IMR-90 (cell line): ENCODE measurements at regions not wholly inside any gene's neighbourhood (a gene's known extent, or its start where the extent isn't known, plus 50 kb on each side); places are given as distances from the start of the nearest gene placed in this dataset.

Experiments
- ATAC-seq: fragments of 200-7000 bp; cut with Tn5 transposase; 2 replicates; pipeline ENCODE4 v1.9.1; 2020; ENCODE audit warnings: low read depth, mild to moderate bottlenecking, moderate library complexity
- BruUV-seq: library from RNA; stranded (reverse); fragments of 400-500 nt; replicated peaks from 2 replicates; lab custom pipeline; 2021; lab: Mats Ljungman, UMichigan
- CTCF ChIA-PET: fragments of 300-600 bp; formaldehyde crosslinking; extraction: SDS; loops from one replicate; lab custom pipeline; 2021; ENCODE audit warnings: antibody characterized with exemption; lab: Yijun Ruan, JAX
- POLR2A ChIA-PET: fragments of 300-600 bp; sonication (Branson Sonifier 250); formaldehyde crosslinking; loops from one replicate; lab custom pipeline; 2022; ENCODE audit warnings: antibody characterized with exemption; ENCODE audit not compliant: unreplicated experiment; lab: Charles Lee
- DNase-seq: peaks from one replicate; pipeline ENCODE4 v3.0.0; 2013
- H2AFZ ChIP-seq: replicated peaks from 2 replicates; pipeline ENCODE3; 2013; ENCODE audit warnings: low read length, mild to moderate bottlenecking; ENCODE audit not compliant: poor library complexity
- H2AK5ac ChIP-seq: 2 replicates; pipeline ENCODE4 v1.6.1; 2013; ENCODE audit warnings: low read depth, low read length, inconsistent platforms
- H2AK9ac ChIP-seq: replicated peaks from 2 replicates; pipeline ENCODE3; 2013; ENCODE audit warnings: mild to moderate bottlenecking, low read depth, low read length, moderate library complexity; ENCODE audit not compliant: poor library complexity
- H2BK120ac ChIP-seq: 2 replicates; pipeline ENCODE4 v1.6.1; 2013; ENCODE audit warnings: low read depth, low read length, inconsistent platforms
- H2BK15ac ChIP-seq: 3 replicates; pipeline ENCODE4 v1.6.1; 2013; ENCODE audit warnings: low read depth, low read length, inconsistent platforms
- H2BK20ac ChIP-seq: 2 replicates; pipeline ENCODE4 v1.6.1; 2013; ENCODE audit warnings: low read depth, mild to moderate bottlenecking, inconsistent platforms, low read length, moderate library complexity
- H2BK5ac ChIP-seq: 2 replicates; pipeline ENCODE4 v1.6.1; 2013; ENCODE audit warnings: mild to moderate bottlenecking, low read depth, low read length, inconsistent platforms; ENCODE audit not compliant: poor library complexity, severe bottlenecking
- H3K14ac ChIP-seq: replicated peaks from 2 replicates; pipeline ENCODE4 v1.6.1; 2013; ENCODE audit warnings: low read depth, low read length, inconsistent platforms
- H3K18ac ChIP-seq: 2 replicates; pipeline ENCODE4 v1.6.1; 2013; ENCODE audit warnings: low read depth, low read length, control low read depth
- H3K23ac ChIP-seq: 2 replicates; pipeline ENCODE4 v1.6.1; 2013; ENCODE audit warnings: low read depth, low read length, inconsistent platforms
- H3K27ac ChIP-seq: 2 replicates; pipeline ENCODE4 v1.5.1; 2013; ENCODE audit warnings: mild to moderate bottlenecking, control low read depth, low read length; ENCODE audit not compliant: insufficient read depth
- H3K27me3 ChIP-seq: 2 replicates; pipeline ENCODE4 v1.6.1; 2013; ENCODE audit warnings: low read length; ENCODE audit not compliant: control insufficient read depth, insufficient read depth
- H3K36me3 ChIP-seq: 2 replicates; pipeline ENCODE4 v1.6.1; 2013; ENCODE audit warnings: low read length, mixed read lengths; ENCODE audit not compliant: control insufficient read depth, insufficient read depth
- H3K4ac ChIP-seq: 2 replicates; pipeline ENCODE4 v1.6.1; 2013; ENCODE audit warnings: low read depth, low read length, inconsistent platforms
- H3K4me1 ChIP-seq: 2 replicates; pipeline ENCODE4 v1.6.1; 2013; ENCODE audit warnings: low read length, mixed read lengths; ENCODE audit not compliant: control insufficient read depth, insufficient read depth
- H3K4me2 ChIP-seq: 2 replicates; pipeline ENCODE4 v1.6.1; 2013; ENCODE audit warnings: low read depth, mild to moderate bottlenecking, control low read depth, low read length, moderate library complexity
- H3K4me3 ChIP-seq: 2 replicates; pipeline ENCODE4 v1.5.1; 2013; ENCODE audit warnings: low read depth, mild to moderate bottlenecking, control low read depth, low read length, moderate library complexity; ENCODE audit not compliant: insufficient read depth
- H3K56ac ChIP-seq: 2 replicates; pipeline ENCODE4 v1.6.1; 2013; ENCODE audit warnings: low read length, inconsistent platforms; ENCODE audit not compliant: insufficient read depth; ENCODE audit errors: extremely low read depth
- H3K79me1 ChIP-seq, 2 experiments: 2 replicates each; pipeline ENCODE4 v1.6.1; 2013; ENCODE audit warnings: low read length in 2 of 2, inconsistent platforms in 1 of 2, low read depth in 1 of 2
- H3K9ac ChIP-seq: 2 replicates; pipeline ENCODE4 v1.6.1; 2013; ENCODE audit warnings: low read depth, low read length, control low read depth
- H3K9me1 ChIP-seq: 2 replicates; pipeline ENCODE4 v1.6.1; 2013; ENCODE audit warnings: low read length, inconsistent platforms; ENCODE audit not compliant: insufficient read depth
- H3K9me3 ChIP-seq: 2 replicates; pipeline ENCODE4 v1.6.1; 2013; ENCODE audit warnings: low read length; ENCODE audit not compliant: control insufficient read depth, insufficient read depth
- H4K20me1 ChIP-seq: 2 replicates; pipeline ENCODE4 v1.6.1; 2013; ENCODE audit warnings: low read length, inconsistent platforms; ENCODE audit not compliant: insufficient read depth
- H4K5ac ChIP-seq: 2 replicates; pipeline ENCODE4 v1.6.1; 2013; ENCODE audit warnings: mild to moderate bottlenecking, low read depth, low read length, control low read depth
- H4K8ac ChIP-seq, 2 experiments: 2 replicates each; pipeline ENCODE4 v1.6.1; 2013; ENCODE audit warnings: low read depth in 2 of 2, low read length in 2 of 2, control low read depth in 1 of 2, inconsistent platforms in 1 of 2
- H4K91ac ChIP-seq: 2 replicates; pipeline ENCODE4 v1.6.1; 2013; ENCODE audit warnings: low read depth, low read length, inconsistent platforms; ENCODE audit not compliant: insufficient read depth
- ELK1 ChIP-seq: fragments of 150-350 bp; IDR thresholded peaks from 2 replicates; pipeline ENCODE4 v1.6.1; 2016; ENCODE audit warnings: low read depth, mild to moderate bottlenecking, low read length, moderate library complexity, borderline replicate concordance
- MAZ ChIP-seq: IDR thresholded peaks from 2 replicates; pipeline ENCODE4 v1.6.1; 2012; ENCODE audit warnings: low read depth, mild to moderate bottlenecking, low read length, improper control_type of control experiment, moderate library complexity, borderline replicate concordance
- MXI1 ChIP-seq: IDR thresholded peaks from 2 replicates; pipeline ENCODE4 v1.6.1; 2012; ENCODE audit warnings: low read depth, mild to moderate bottlenecking, low read length, moderate library complexity, borderline replicate concordance
- NFE2L2 ChIP-seq: fragments of 150-350 bp; IDR thresholded peaks from 2 replicates; pipeline ENCODE4 v1.6.1; 2016; ENCODE audit warnings: low read depth, mild to moderate bottlenecking, low read length
- RAD21 ChIP-seq: IDR thresholded peaks from 2 replicates; pipeline ENCODE4 v1.6.1; 2012; ENCODE audit warnings: low read length, improper control_type of control experiment
- RCOR1 ChIP-seq: IDR thresholded peaks from 2 replicates; pipeline ENCODE4 v1.6.1; 2012; ENCODE audit warnings: mild to moderate bottlenecking, low read length, improper control_type of control experiment; ENCODE audit not compliant: insufficient replicate concordance
- dilution Hi-C: fragments of 300-500 bp; cut with HindIII; formaldehyde crosslinking; loops from one replicate; pipeline ENCODE4 v1.14.3; 2018; ENCODE audit warnings: low sequenced_read_pairs; ENCODE audit not compliant: unreplicated experiment
- in situ Hi-C: fragments of 300-500 bp; cut with MboI; formaldehyde crosslinking; loops from 3 replicates; pipeline ENCODE4 v1.14.3; 2019; ENCODE audit warnings: low sequenced_read_pairs, inconsistent platforms, mixed read lengths
- intact Hi-C: fragments of 100-400 bp; cut with micrococcal nuclease; formaldehyde crosslinking; loops from 2 replicates; pipeline ENCODE4 v1.10.0; 2022

GRCh38 chr14:25222256-25222655 lies 172.3 kb upstream of the STXBP6 start:
- no peaks in the 10 kb centered on the region for H3K79me1 ChIP-seq
- no peak overlapping the region for H3K9ac ChIP-seq
- no peak overlapping the region for H2BK20ac ChIP-seq
- H2AK9ac ChIP-seq: no peak overlapping the region
- TF ChIP-seq RCOR1: no peak
- no peak for TF ChIP-seq MXI1
- TF ChIP-seq NFE2L2: no peak
- TF ChIP-seq MAZ: no peak
- no peak for TF ChIP-seq ELK1
- TF ChIP-seq RAD21: no peak
- H3K56ac ChIP-seq: no peak overlapping the region
- H2AFZ ChIP-seq: no peak overlapping the region
- no peak overlapping the region for H3K4me3 ChIP-seq
- no peaks in the 10 kb centered on the region for H3K36me3 ChIP-seq
- in situ Hi-C loops (no loop called here), intact Hi-C loops (no loop called here), dilution Hi-C loops (no loop called here)
- no peak overlapping the region for H3K27ac ChIP-seq
- H4K5ac ChIP-seq: no peak overlapping the region
- H2BK5ac ChIP-seq: no peak overlapping the region
- ChIA-PET CTCF (no interaction called here), POLR2A (no interaction called here)
- H3K14ac ChIP-seq: no peak overlapping the region
- no peak overlapping the region for H2BK120ac ChIP-seq
- H3K23ac ChIP-seq: no peak overlapping the region
- H3K9me1 ChIP-seq: no peaks in the 10 kb centered on the region
- no peak overlapping the region for H2AK5ac ChIP-seq
- H4K91ac ChIP-seq: no peak overlapping the region
- no peak overlapping the region for H2BK15ac ChIP-seq
- no peak overlapping the region for H4K8ac ChIP-seq
- no peaks in the 10 kb centered on the region for H4K20me1 ChIP-seq
- H3K9me3 ChIP-seq: no peaks in the 10 kb centered on the region
- no peaks in the 10 kb centered on the region for H3K27me3 ChIP-seq
- no peak for DNase-seq
- no peaks in the 10 kb centered on the region for H3K4me1 ChIP-seq
- no peak overlapping the region for H3K4me2 ChIP-seq
- no peak for ATAC-seq
- BruUV-seq: no TSS peak
- no peak overlapping the region for H3K4ac ChIP-seq
- no peak overlapping the region for H3K18ac ChIP-seq
